ENCODE measurements at regions not wholly inside any gene's neighbourhood (a gene's known extent, or its start where the extent isn't known, plus 50 kb on each side); places are given as distances from the start of the nearest gene placed in this dataset.

GRCh38 chr16:73215678-73216377 is 167.9 kb upstream of the ZFHX3 start:
- DNase-seq (ENCODE audit: low read depth) = no peak
- no peak overlapping the region for H3K4me3 ChIP-seq (ENCODE audit: low read depth, low read length)
- in situ Hi-C loops (cut with HindIII; ENCODE audit: low sequenced_read_pairs) = no loop called here
- no peak for TF ChIP-seq CTCF (IDR thresholded peaks at IDR 0.05; ENCODE audit: low read depth, low read length, missing control alignments)

- in situ Hi-C loops (cut with HindIII; ENCODE audit: low sequenced_read_pairs) = no loop called here
- no peak overlapping the region for H3K4me3 ChIP-seq (ENCODE audit: low read depth, low read length)
- DNase-seq (ENCODE audit: low read depth) = peak; percentile 68
- TF ChIP-seq CTCF (IDR thresholded peaks at IDR 0.05; ENCODE audit: low read depth, low read length, missing control alignments) = no peak
These were observed 167.1 kb upstream of the ZFHX3 start for GRCh38 chr16:73214825-73215677.

GRCh38 chr16:73213732-73214455 is 166.0 kb upstream of the ZFHX3 start:
- in situ Hi-C loops (cut with HindIII; ENCODE audit: low sequenced_read_pairs) = no loop called here
- TF ChIP-seq CTCF (IDR thresholded peaks at IDR 0.05; ENCODE audit: low read depth, low read length, missing control alignments) = no peak
- no peak for DNase-seq (ENCODE audit: low read depth)
- no peak overlapping the region for H3K4me3 ChIP-seq (ENCODE audit: low read depth, low read length)

GRCh38 chr16:73212431-73212830 is 164.5 kb upstream of the ZFHX3 start:
- no peak for TF ChIP-seq CTCF (IDR thresholded peaks at IDR 0.05; ENCODE audit: low read depth, low read length, missing control alignments)
- in situ Hi-C loops (cut with HindIII; ENCODE audit: low sequenced_read_pairs) = no loop called here
- H3K4me3 ChIP-seq (ENCODE audit: low read depth, low read length) = no peak overlapping the region
- no peak for DNase-seq (ENCODE audit: low read depth)

- no peak overlapping the region for H3K4me3 ChIP-seq (ENCODE audit: low read depth, low read length)
- in situ Hi-C loops (cut with HindIII; ENCODE audit: low sequenced_read_pairs) = no loop called here
- no peak for TF ChIP-seq CTCF (IDR thresholded peaks at IDR 0.05; ENCODE audit: low read depth, low read length, missing control alignments)
- DNase-seq (ENCODE audit: low read depth) = no peak
These were observed 162.8 kb upstream of the ZFHX3 start for GRCh38 chr16:73210686-73211085.

- DNase-seq (ENCODE audit: low read depth) = no peak
- in situ Hi-C loops (cut with HindIII; ENCODE audit: low sequenced_read_pairs) = no loop called here
- TF ChIP-seq CTCF (IDR thresholded peaks at IDR 0.05; ENCODE audit: low read depth, low read length, missing control alignments) = no peak
- H3K4me3 ChIP-seq (ENCODE audit: low read depth, low read length) = no peak overlapping the region
These were observed 162.2 kb upstream of the ZFHX3 start for GRCh38 chr16:73210084-73210483.

Measured in astrocyte of the cerebellum (primary cell).